Neuronal stem cell (in vitro differentiated cells): ENCODE measurements at regions not wholly inside any gene's neighbourhood (a gene's known extent, or its start where the extent isn't known, plus 50 kb on each side); places are given as distances from the start of the nearest gene placed in this dataset.

Experiments used
- DNase-seq: peaks from one replicate; pipeline ENCODE4 v3.0.0-alpha.2; 2013; ENCODE audit warnings: low spot score
- H2AFZ ChIP-seq: one replicate; pipeline ENCODE4 v1.6.1; 2013; ENCODE audit warnings: mild to moderate bottlenecking, low read length, inconsistent platforms
- H2AK5ac ChIP-seq: 2 replicates; pipeline ENCODE4 v1.6.1; 2013; ENCODE audit warnings: low read depth, mild to moderate bottlenecking, inconsistent platforms, low read length, moderate library complexity, mixed read lengths
- H2BK120ac ChIP-seq: 2 replicates; pipeline ENCODE4 v1.6.1; 2013; ENCODE audit warnings: low read depth, mild to moderate bottlenecking, inconsistent platforms, low read length, moderate library complexity, mixed read lengths
- H2BK12ac ChIP-seq: one replicate; pipeline ENCODE4 v1.6.1; 2013; ENCODE audit warnings: low read length, inconsistent platforms
- H2BK15ac ChIP-seq: 2 replicates; pipeline ENCODE4 v1.6.1; 2013; ENCODE audit warnings: mild to moderate bottlenecking, low read length, inconsistent platforms, mixed read lengths
- H2BK5ac ChIP-seq: one replicate; pipeline ENCODE4 v1.6.1; 2013; ENCODE audit warnings: inconsistent platforms, mild to moderate bottlenecking, low read length, moderate library complexity
- H3K14ac ChIP-seq: one replicate; pipeline ENCODE4 v1.6.1; 2013; ENCODE audit warnings: low read length, inconsistent platforms
- H3K18ac ChIP-seq: 2 replicates; pipeline ENCODE4 v1.6.1; 2013; ENCODE audit warnings: low read length, inconsistent platforms
- H3K23ac ChIP-seq: 2 replicates; pipeline ENCODE4 v1.6.1; 2013; ENCODE audit warnings: low read depth, mild to moderate bottlenecking, mixed read lengths, low read length, inconsistent platforms; ENCODE audit not compliant: poor library complexity
- H3K27ac ChIP-seq: replicated peaks from 3 replicates; pipeline ENCODE4 v1.5.1; 2013; ENCODE audit warnings: low read length, inconsistent platforms
- H3K27me3 ChIP-seq, 3 experiments: 2 replicates each; pipeline ENCODE4 v1.6.1; 2013; ENCODE audit warnings: low read length in 3 of 3, mild to moderate bottlenecking in 2 of 3, inconsistent platforms in 1 of 3, low read depth in 1 of 3, mixed read lengths in 1 of 3, moderate library complexity in 1 of 3; ENCODE audit not compliant: control insufficient read depth in 3 of 3, insufficient read depth in 3 of 3
- H3K36me3 ChIP-seq, 2 donors: replicated peaks in 1 of 2; 2 replicates each; pipeline ENCODE4 v1.6.1; 2013; ENCODE audit warnings: low read length in 2 of 2; ENCODE audit not compliant: control insufficient read depth in 2 of 2, insufficient read depth in 2 of 2
- H3K4ac ChIP-seq: 2 replicates; pipeline ENCODE4 v1.6.1; 2013; ENCODE audit warnings: inconsistent platforms, mild to moderate bottlenecking, low read length, moderate library complexity
- H3K4me1 ChIP-seq, 2 donors: 1 replicate in 1 of 2; 2 replicates in 1 of 2; pipeline ENCODE4 v1.6.1; 2013; ENCODE audit warnings: low read length in 2 of 2, low read depth in 1 of 2; ENCODE audit not compliant: control insufficient read depth in 2 of 2, insufficient read depth in 1 of 2
- H3K4me2 ChIP-seq: one replicate; pipeline ENCODE4 v1.6.1; 2013; ENCODE audit warnings: mild to moderate bottlenecking, low read length, inconsistent platforms; ENCODE audit not compliant: insufficient read depth, poor library complexity, severe bottlenecking
- H3K4me3 ChIP-seq, 2 donors: 2 replicates each; pipeline ENCODE4 v1.5.1; 2013; ENCODE audit warnings: low read length in 2 of 2, mild to moderate bottlenecking in 2 of 2, inconsistent platforms in 1 of 2, moderate library complexity in 1 of 2
- H3K79me1 ChIP-seq: one replicate; pipeline ENCODE4 v1.6.1; 2013; ENCODE audit warnings: low read depth, mild to moderate bottlenecking, inconsistent platforms, low read length, moderate library complexity
- H3K9ac ChIP-seq: one replicate; pipeline ENCODE4 v1.6.1; 2013; ENCODE audit warnings: mild to moderate bottlenecking, low read depth, low read length, inconsistent platforms; ENCODE audit not compliant: poor library complexity
- H3K9me3 ChIP-seq, 2 donors: replicated peaks in 1 of 2; 2 replicates each; pipeline versions ENCODE3 to v1.6.1; 2013; ENCODE audit warnings: low read length in 2 of 2, mild to moderate bottlenecking in 2 of 2, inconsistent platforms in 1 of 2, low read depth in 1 of 2, mixed read lengths in 1 of 2, moderate library complexity in 1 of 2; ENCODE audit not compliant: control insufficient read depth in 2 of 2, insufficient read depth in 1 of 2
- H4K8ac ChIP-seq: one replicate; pipeline ENCODE4 v1.6.1; 2013; ENCODE audit warnings: low read depth, mild to moderate bottlenecking, inconsistent platforms, low read length, moderate library complexity
- H4K91ac ChIP-seq: one replicate; pipeline ENCODE4 v1.6.1; 2013; ENCODE audit warnings: low read length, low read depth, mild to moderate bottlenecking, inconsistent platforms; ENCODE audit not compliant: poor library complexity
- WGBS, 2 donors: extraction: QIAGEN DNeasy Blood & Tissue Kit; methylation state at CpG; one replicate each; pipeline ENCODE4 v1.1.7; 2013; ENCODE audit warnings: missing lambda C conversion rate in 2 of 2, mixed read lengths in 1 of 2; ENCODE audit not compliant: insufficient read length in 2 of 2, insufficient replicate concordance in 1 of 2; ENCODE audit errors: extremely low coverage in 2 of 2; 5-methylcytosine and 5-hydroxymethylcytosine counted together

- Histone ChIP-seq H3K4ac (no peak overlapping the region), H3K27ac (no peak overlapping the region), H4K8ac (no peak overlapping the region), H3K79me1 (no peaks in the 10 kb centered on the region), H3K36me3 (no peaks in the 10 kb centered on the region), H3K18ac (no peak overlapping the region), H3K4me1 (peaks cover 0 to 2% of the 10 kb centered on the region in 2 donors), H3K9ac (no peak overlapping the region), H3K4me3 (no peak overlapping the region), H3K23ac (no peak overlapping the region), H4K91ac (no peak overlapping the region), H3K27me3 (no peaks in the 10 kb centered on the region), H2BK15ac (no peak overlapping the region), H2BK12ac (no peak overlapping the region), H2BK5ac (no peak overlapping the region), H3K14ac (no peak overlapping the region), H2BK120ac (no peak overlapping the region), H2AK5ac (no peak overlapping the region), H2AFZ (no peak overlapping the region), H3K9me3 (peaks cover 0 to 5% of the 10 kb centered on the region in 2 donors), H3K4me2 (no peak overlapping the region)
- no peak for DNase-seq
- WGBS, 2 donors, result no CpG with 5 or more reads among the region's 2 CpGs
These were observed 173.3 kb upstream of the VLDLR start for GRCh38 chr9:2448193-2448738.

GRCh38 chr9:2453106-2453505 lies 168.5 kb upstream of the VLDLR start:
- H3K4ac ChIP-seq, result no peak overlapping the region
- H2BK5ac ChIP-seq, result no peak overlapping the region
- no peak overlapping the region for H3K4me3 ChIP-seq
- H3K36me3 ChIP-seq, result no peaks in the 10 kb centered on the region
- no peak overlapping the region for H2AFZ ChIP-seq
- no peak overlapping the region for H2BK120ac ChIP-seq
- no peak for DNase-seq
- peaks cover 0 to 6% of the 10 kb centered on the region in 2 donors for H3K9me3 ChIP-seq
- no peak overlapping the region for H3K9ac ChIP-seq
- no peak overlapping the region for H4K91ac ChIP-seq
- no CpG with 5 or more reads among the region's 1 CpG for WGBS, 2 donors
- H3K14ac ChIP-seq, result no peak overlapping the region
- no peak overlapping the region for H3K4me2 ChIP-seq
- H3K27ac ChIP-seq, result no peak overlapping the region
- no peak overlapping the region for H3K23ac ChIP-seq
- no peaks in the 10 kb centered on the region for H3K79me1 ChIP-seq
- H2BK12ac ChIP-seq, result no peak overlapping the region
- no peak overlapping the region for H3K18ac ChIP-seq
- no peaks in the 10 kb centered on the region for H3K27me3 ChIP-seq
- no peak overlapping the region for H2AK5ac ChIP-seq
- H2BK15ac ChIP-seq, result no peak overlapping the region
- peaks cover 0 to 3% of the 10 kb centered on the region in 2 donors for H3K4me1 ChIP-seq
- no peak overlapping the region for H4K8ac ChIP-seq

GRCh38 chr9:2453701-2454100 lies 167.9 kb upstream of the VLDLR start:
- H3K23ac ChIP-seq, result no peak overlapping the region
- no peak overlapping the region for H4K91ac ChIP-seq
- no peak overlapping the region for H2BK5ac ChIP-seq
- no CpG with 5 or more reads among the region's 6 CpGs for WGBS, 2 donors
- H4K8ac ChIP-seq, result no peak overlapping the region
- no peak overlapping the region for H3K4me3 ChIP-seq
- H3K4ac ChIP-seq, result no peak overlapping the region
- peaks cover 0 to 3% of the 10 kb centered on the region in 2 donors for H3K4me1 ChIP-seq
- no peak overlapping the region for H3K18ac ChIP-seq
- H3K27me3 ChIP-seq, result no peaks in the 10 kb centered on the region
- no peak overlapping the region for H3K9ac ChIP-seq
- no peak overlapping the region for H3K14ac ChIP-seq
- no peak for DNase-seq
- no peak overlapping the region for H2AFZ ChIP-seq
- H3K4me2 ChIP-seq, result no peak overlapping the region
- peaks cover 0 to 5% of the 10 kb centered on the region in 2 donors for H3K9me3 ChIP-seq
- no peak overlapping the region for H2BK120ac ChIP-seq
- H3K36me3 ChIP-seq, result no peaks in the 10 kb centered on the region
- H3K27ac ChIP-seq, result no peak overlapping the region
- H2AK5ac ChIP-seq, result no peak overlapping the region
- no peak overlapping the region for H2BK15ac ChIP-seq
- H3K79me1 ChIP-seq, result no peaks in the 10 kb centered on the region
- no peak overlapping the region for H2BK12ac ChIP-seq

- Histone ChIP-seq H4K91ac (no peak overlapping the region), H4K8ac (no peak overlapping the region), H3K4me1 (no peaks in the 10 kb centered on the region), H3K18ac (no peak overlapping the region), H3K27ac (no peak overlapping the region), H3K27me3 (no peaks in the 10 kb centered on the region), H2BK12ac (no peak overlapping the region), H3K4ac (no peak overlapping the region), H2AK5ac (no peak overlapping the region), H3K4me3 (no peak overlapping the region), H3K23ac (no peak overlapping the region), H3K79me1 (no peaks in the 10 kb centered on the region), H3K9me3 (peaks cover 0 to 25% of the 10 kb centered on the region in 2 donors), H2BK120ac (no peak overlapping the region), H2AFZ (no peak overlapping the region), H3K4me2 (no peak overlapping the region), H3K9ac (no peak overlapping the region), H2BK5ac (no peak overlapping the region), H2BK15ac (no peak overlapping the region), H3K36me3 (no peaks in the 10 kb centered on the region), H3K14ac (no peak overlapping the region)
- no CpG with 5 or more reads among the region's 3 CpGs for WGBS, 2 donors
- DNase-seq, result no peak
These were observed 161.8 kb upstream of the VLDLR start for GRCh38 chr9:2459756-2460155.
